A549 (cell line): ENCODE measurements at regions not wholly inside any gene's neighbourhood (a gene's known extent, or its start where the extent isn't known, plus 50 kb on each side); places are given as distances from the start of the nearest gene placed in this dataset.
A peak's percentile ranks its signal among the peaks of the same experiment; 100 is the strongest.

Experiments
- ATAC-seq, 2 experiments: fragments of 200-7000 bp in 1 of 2; fragments of >200 bp in 1 of 2; cut with Nextera tagmentation in 1 of 2; cut with Tn5 transposase in 1 of 2; 3 replicates each; pipeline versions ENCODE4 v1.8.0 to v1.9.1; 2018 to 2020; ENCODE audit warnings: mild to moderate bottlenecking in 1 of 2, moderate library complexity in 1 of 2
- CTCF ChIA-PET: fragments of 300-600 bp; sonication (Branson Sonifier 250); formaldehyde crosslinking; extraction: SDS; loops from one replicate; lab custom pipeline; 2021; ENCODE audit warnings: antibody characterized with exemption, inconsistent platforms; lab: Yijun Ruan, JAX
- POLR2A ChIA-PET: fragments of 350-600 bp; formaldehyde crosslinking; extraction: SDS; loops from one replicate; lab custom pipeline; 2021; ENCODE audit warnings: antibody characterized with exemption, inconsistent platforms; lab: Yijun Ruan, JAX
- DNase-seq, 2 experiments: peaks; one replicate each; pipeline versions ENCODE4 v3.0.0 to v3.0.0-alpha.2; 2011 to 2016; ENCODE audit warnings: low read depth in 1 of 2, low spot score in 1 of 2
- FAIRE-seq: peaks from 2 replicates; lab custom pipeline; 2011; peaks lifted over from hg19 to GRCh38; lab: Jason Lieb, UNC
- H3K27ac ChIP-seq, 2 experiments: fragments of >200 bp; sonication (Bioruptor Twin); formaldehyde crosslinking; 3 replicates each; pipeline ENCODE4 v1.5.1; 2016 to 2017
- H3K4me1 ChIP-seq: fragments of >200 bp; sonication (Bioruptor Twin); formaldehyde crosslinking; 3 replicates; pipeline ENCODE4 v1.6.1; 2016
- H3K4me2 ChIP-seq: fragments of >200 bp; sonication (Bioruptor Twin); formaldehyde crosslinking; 3 replicates; pipeline ENCODE4 v1.6.1; 2016
- H3K4me3 ChIP-seq: fragments of >200 bp; sonication (Bioruptor Twin); formaldehyde crosslinking; 3 replicates; pipeline ENCODE4 v1.5.1; 2016
- H3K9me3 ChIP-seq: fragments of >200 bp; sonication (Bioruptor Twin); formaldehyde crosslinking; 3 replicates; pipeline ENCODE4 v1.6.1; 2016
- BCL3 ChIP-seq: fragments of >200 bp; sonication (Bioruptor Twin); formaldehyde crosslinking; IDR thresholded peaks from 3 replicates; pipeline ENCODE4 v1.6.1; 2016
- CBX2 ChIP-seq: fragments of 200-600 bp; sonication (generic); IDR thresholded peaks from 2 replicates; pipeline ENCODE4 v1.6.1; 2016; ENCODE audit warnings: low read depth, mild to moderate bottlenecking, borderline replicate concordance
- CHD4 ChIP-seq: fragments of 200-600 bp; sonication (generic); IDR thresholded peaks from 2 replicates; pipeline ENCODE4 v1.6.1; 2016; ENCODE audit warnings: antibody characterized with exemption, mild to moderate bottlenecking, borderline replicate concordance
- ELK1 ChIP-seq: fragments of 150-350 bp; IDR thresholded peaks from 2 replicates; pipeline ENCODE4 v1.6.1; 2014; ENCODE audit warnings: low read depth, mild to moderate bottlenecking, low read length
- FOSL2 ChIP-seq, 2 experiments: fragments of 450-650 bp in 1 of 2; fragments of >200 bp in 1 of 2; sonication (Bioruptor Twin) in 1 of 2; formaldehyde crosslinking; IDR thresholded peaks; 2 replicates each; pipeline versions ENCODE4 v1.5.0 to v1.6.1; 2016 to 2020; ENCODE audit warnings: mild to moderate bottlenecking in 1 of 2, moderate library complexity in 1 of 2
- GATA3 ChIP-seq: IDR thresholded peaks from 2 replicates; pipeline ENCODE4 v1.6.1; 2012; ENCODE audit warnings: borderline replicate concordance
- HDAC2 ChIP-seq: fragments of 200-600 bp; sonication (generic); IDR thresholded peaks from 2 replicates; pipeline ENCODE4 v1.6.1; 2016
- HEYL ChIP-seq: fragments of 250-450 bp; sonication (Bioruptor Pico); IDR thresholded peaks from 2 replicates; pipeline ENCODE4 v1.8.0; 2021; ENCODE audit warnings: mild to moderate bottlenecking, moderate library complexity
- HOXB13 ChIP-seq: fragments of 250-450 bp; sonication (Bioruptor Pico); IDR thresholded peaks from 2 replicates; pipeline ENCODE4 v1.5.0; 2020; ENCODE audit warnings: low read depth, mild to moderate bottlenecking, moderate library complexity
- HOXB5 ChIP-seq: fragments of 250-450 bp; sonication (Bioruptor Pico); IDR thresholded peaks from 2 replicates; pipeline ENCODE4 v1.5.0; 2020; ENCODE audit warnings: mild to moderate bottlenecking, moderate library complexity
- JUN ChIP-seq, 2 experiments: fragments of >200 bp; sonication (Bioruptor Twin); formaldehyde crosslinking; IDR thresholded peaks; 2 replicates in 1 of 2; 3 replicates in 1 of 2; pipeline ENCODE4 v1.6.1; 2016 to 2017
- KDM1A ChIP-seq: fragments of 200-600 bp; sonication (generic); IDR thresholded peaks from 2 replicates; pipeline ENCODE4 v1.6.1; 2016; ENCODE audit warnings: low read depth, mild to moderate bottlenecking
- MAFK ChIP-seq: fragments of 450-650 bp; IDR thresholded peaks from 2 replicates; pipeline ENCODE4 v1.6.1; 2014; ENCODE audit not compliant: partially characterized antibody
- MAX ChIP-seq: IDR thresholded peaks from 2 replicates; pipeline ENCODE4 v1.6.1; 2012
- NFE2L2 ChIP-seq: fragments of 150-350 bp; conservative IDR thresholded peaks from 2 replicates; pipeline ENCODE4 v1.6.1; 2014; ENCODE audit warnings: low read length
- NR3C1 ChIP-seq: fragments of >200 bp; sonication (Bioruptor Twin); formaldehyde crosslinking; IDR thresholded peaks from 3 replicates; pipeline ENCODE4 v1.6.1; 2017
- PHF8 ChIP-seq: fragments of 200-600 bp; sonication (generic); IDR thresholded peaks from 2 replicates; pipeline ENCODE4 v1.6.1; 2016; ENCODE audit warnings: low read depth, mild to moderate bottlenecking, antibody characterized with exemption, moderate library complexity, borderline replicate concordance
- RARB ChIP-seq: fragments of 250-450 bp; sonication (Bioruptor Pico); IDR thresholded peaks from 2 replicates; pipeline ENCODE4 v1.8.0; 2021; ENCODE audit warnings: mild to moderate bottlenecking, moderate library complexity
- RCOR1 ChIP-seq: fragments of 150-350 bp; IDR thresholded peaks from 2 replicates; pipeline ENCODE4 v1.6.1; 2014; ENCODE audit warnings: antibody characterized with exemption, low read length, low read depth
- REST ChIP-seq: fragments of 200-600 bp; sonication (generic); IDR thresholded peaks from 2 replicates; pipeline ENCODE4 v1.6.1; 2016; ENCODE audit warnings: antibody characterized with exemption, mild to moderate bottlenecking, moderate library complexity
- ZSCAN20 ChIP-seq: fragments of 250-450 bp; sonication (Bioruptor Pico); IDR thresholded peaks from 2 replicates; pipeline ENCODE4 v1.8.0; 2022; ENCODE audit warnings: mild to moderate bottlenecking, moderate library complexity
- WGBS: methylation state at CpG from one replicate; pipeline ENCODE4 v1.1.6; 2017; ENCODE audit errors: missing lambda C conversion rate; 5-methylcytosine and 5-hydroxymethylcytosine counted together

- no peaks in the 10 kb centered on the region for H3K9me3 ChIP-seq
- TF ChIP-seq HOXB13 (CRISPR knock-in tag): no peak
- no peak overlapping the region for H3K27ac ChIP-seq
- no peak overlapping the region for H3K4me3 ChIP-seq
- no peak for DNase-seq
- no peaks in the 10 kb centered on the region for H3K4me1 ChIP-seq
- CTCF ChIA-PET: interaction anchor here (0.8 to 2.3 kb wide), 3 partner anchors 13 to 155 kb away, joined by 5 to 6 read pairs (median 5); no protein-coding TSS in a partner anchor
- POLR2A ChIA-PET: no interaction called here
- ATAC-seq: no peak
- WGBS: 61% methylated on average over 8 of the region's 13 CpGs
- no peak for FAIRE-seq
- no peak overlapping the region for H3K4me2 ChIP-seq
Measured at GRCh38 chr5:172542651-172543131, 88.4 kb upstream of the SH3PXD2B start.

GRCh38 chr5:172541773-172542136 lies 87.4 kb upstream of the SH3PXD2B start:
- Histone ChIP-seq H3K4me3 (no peak overlapping the region), H3K9me3 (0 out of 3 replicates have a peak, but pooled peaks cover under 1% of the 10 kb centered on the region), H3K27ac (no peak overlapping the region), H3K4me1 (no peaks in the 10 kb centered on the region), H3K4me2 (no peak overlapping the region)
- FAIRE-seq: no peak
- POLR2A ChIA-PET: no interaction called here
- WGBS: 72% methylated on average over 3 of the region's 3 CpGs
- no peak for TF ChIP-seq REST
- no peak for TF ChIP-seq BCL3
- TF ChIP-seq HDAC2: no peak
- no peak for TF ChIP-seq FOSL2 (IDR thresholded peaks at IDR 0.05)
- TF ChIP-seq FOSL2 (CRISPR knock-in tag; IDR thresholded peaks at IDR 0.05): no peak
- no peak for TF ChIP-seq PHF8
- no peak for TF ChIP-seq HEYL (CRISPR knock-in tag)
- TF ChIP-seq KDM1A: no peak
- TF ChIP-seq GATA3: no peak
- no peak for TF ChIP-seq CBX2
- TF ChIP-seq NR3C1: no peak
- TF ChIP-seq RARB: no peak
- no peak for TF ChIP-seq CHD4
- TF ChIP-seq NFE2L2: no peak
- no peak for TF ChIP-seq HOXB5 (CRISPR knock-in tag)
- no peak for TF ChIP-seq JUN (IDR thresholded peaks at IDR 0.05)
- DNase-seq: no peak
- no peak for ATAC-seq
- CTCF ChIA-PET: interaction anchor here (2.3 kb wide), 1 partner anchor 156 kb away, joined by 6 read pairs; no protein-coding TSS in a partner anchor

GRCh38 chr5:172541099-172541772 lies 86.9 kb upstream of the SH3PXD2B start:
- CTCF ChIA-PET: interaction anchor here (2.3 kb wide), 1 partner anchor 156 kb away, joined by 6 read pairs; no protein-coding TSS in a partner anchor
- POLR2A ChIA-PET: no interaction called here
- TF ChIP-seq MAFK (peak; percentile 96), MAX (no peak), RCOR1 (no peak), ELK1 (no peak), ZSCAN20 (CRISPR knock-in tag) (no peak)
- TF ChIP-seq, all 56 proteins: peak for 1
- no peak overlapping the region for H3K4me3 ChIP-seq
- 73% methylated on average over 13 of the region's 13 CpGs for WGBS
- FAIRE-seq (no peak), DNase-seq (no peak), ATAC-seq (no peak)
- H3K4me2 ChIP-seq: no peak overlapping the region
- 0 out of 3 replicates have a peak, but pooled peaks cover 3% of the 10 kb centered on the region for H3K9me3 ChIP-seq
- no peaks in the 10 kb centered on the region for H3K4me1 ChIP-seq
- no peak overlapping the region for H3K27ac ChIP-seq
